ENCODE measurements at regions not wholly inside any gene's neighbourhood (a gene's known extent, or its start where the extent isn't known, plus 50 kb on each side); places are given as distances from the start of the nearest gene placed in this dataset.

DNA sequence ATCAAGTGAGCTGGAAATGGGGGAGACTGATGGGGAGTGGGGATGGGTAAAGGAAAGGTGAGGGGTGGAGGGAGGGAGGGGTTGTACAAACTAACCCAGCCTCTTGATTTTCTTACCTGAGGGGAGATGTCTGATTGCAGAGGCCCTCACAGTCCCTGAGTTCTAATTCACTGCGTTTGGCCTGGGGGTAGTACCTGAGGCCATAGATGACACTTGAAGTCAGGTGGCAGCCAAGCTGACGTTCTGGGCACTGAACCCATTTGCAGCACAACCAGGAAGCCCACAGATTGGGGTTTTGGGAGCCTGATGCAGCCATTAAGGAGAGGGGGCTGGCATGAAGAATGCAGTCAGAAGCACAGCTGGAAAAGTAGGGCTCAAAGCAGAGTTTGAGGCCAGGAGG, 153.8 kb upstream of the DTNBP1 start:
- TF ChIP-seq, protein P1, sequence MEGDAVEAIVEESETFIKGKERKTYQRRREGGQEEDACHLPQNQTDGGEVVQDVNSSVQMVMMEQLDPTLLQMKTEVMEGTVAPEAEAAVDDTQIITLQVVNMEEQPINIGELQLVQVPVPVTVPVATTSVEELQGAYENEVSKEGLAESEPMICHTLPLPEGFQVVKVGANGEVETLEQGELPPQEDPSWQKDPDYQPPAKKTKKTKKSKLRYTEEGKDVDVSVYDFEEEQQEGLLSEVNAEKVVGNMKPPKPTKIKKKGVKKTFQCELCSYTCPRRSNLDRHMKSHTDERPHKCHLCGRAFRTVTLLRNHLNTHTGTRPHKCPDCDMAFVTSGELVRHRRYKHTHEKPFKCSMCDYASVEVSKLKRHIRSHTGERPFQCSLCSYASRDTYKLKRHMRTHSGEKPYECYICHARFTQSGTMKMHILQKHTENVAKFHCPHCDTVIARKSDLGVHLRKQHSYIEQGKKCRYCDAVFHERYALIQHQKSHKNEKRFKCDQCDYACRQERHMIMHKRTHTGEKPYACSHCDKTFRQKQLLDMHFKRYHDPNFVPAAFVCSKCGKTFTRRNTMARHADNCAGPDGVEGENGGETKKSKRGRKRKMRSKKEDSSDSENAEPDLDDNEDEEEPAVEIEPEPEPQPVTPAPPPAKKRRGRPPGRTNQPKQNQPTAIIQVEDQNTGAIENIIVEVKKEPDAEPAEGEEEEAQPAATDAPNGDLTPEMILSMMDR (conservative IDR thresholded peaks at IDR 0.05 in 1 of 2, IDR thresholded peaks at IDR 0.05 in 1 of 2; ENCODE audit: extremely low read depth in 1 of 2, insufficient read depth in 1 of 2, low read depth in 1 of 2, low read length in 2 of 2): no peak
- TF ChIP-seq EZH2 (IDR thresholded peaks at IDR 0.05; ENCODE audit: borderline replicate concordance, low read length): no peak

Measured in mammary epithelial cell (primary cell).